Loucy (cell line): ENCODE measurements at regions not wholly inside any gene's neighbourhood (a gene's known extent, or its start where the extent isn't known, plus 50 kb on each side); places are given as distances from the start of the nearest gene placed in this dataset.

Experiments
- EZH2phosphoT487 ChIP-seq: fragments of 200-600 bp; IDR thresholded peaks from 2 replicates; pipeline ENCODE4 v1.6.1; 2018; ENCODE audit warnings: antibody characterized with exemption, mild to moderate bottlenecking, moderate library complexity, borderline replicate concordance
- TF ChIP-seq, protein P1 (sequence below): fragments of 200-600 bp; sonication (generic); conservative IDR thresholded peaks from 2 replicates; pipeline ENCODE4 v1.5.1; 2014; ENCODE audit warnings: mild to moderate bottlenecking, antibody characterized with exemption, low read length

- TF ChIP-seq, protein P1, sequence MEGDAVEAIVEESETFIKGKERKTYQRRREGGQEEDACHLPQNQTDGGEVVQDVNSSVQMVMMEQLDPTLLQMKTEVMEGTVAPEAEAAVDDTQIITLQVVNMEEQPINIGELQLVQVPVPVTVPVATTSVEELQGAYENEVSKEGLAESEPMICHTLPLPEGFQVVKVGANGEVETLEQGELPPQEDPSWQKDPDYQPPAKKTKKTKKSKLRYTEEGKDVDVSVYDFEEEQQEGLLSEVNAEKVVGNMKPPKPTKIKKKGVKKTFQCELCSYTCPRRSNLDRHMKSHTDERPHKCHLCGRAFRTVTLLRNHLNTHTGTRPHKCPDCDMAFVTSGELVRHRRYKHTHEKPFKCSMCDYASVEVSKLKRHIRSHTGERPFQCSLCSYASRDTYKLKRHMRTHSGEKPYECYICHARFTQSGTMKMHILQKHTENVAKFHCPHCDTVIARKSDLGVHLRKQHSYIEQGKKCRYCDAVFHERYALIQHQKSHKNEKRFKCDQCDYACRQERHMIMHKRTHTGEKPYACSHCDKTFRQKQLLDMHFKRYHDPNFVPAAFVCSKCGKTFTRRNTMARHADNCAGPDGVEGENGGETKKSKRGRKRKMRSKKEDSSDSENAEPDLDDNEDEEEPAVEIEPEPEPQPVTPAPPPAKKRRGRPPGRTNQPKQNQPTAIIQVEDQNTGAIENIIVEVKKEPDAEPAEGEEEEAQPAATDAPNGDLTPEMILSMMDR, result no peak
- TF ChIP-seq EZH2phosphoT487, result no peak
Measured at GRCh38 chr7:125136755-125137532, 207.3 kb upstream of the POT1 start.
